ENCODE measurements at regions not wholly inside any gene's neighbourhood (a gene's known extent, or its start where the extent isn't known, plus 50 kb on each side); places are given as distances from the start of the nearest gene placed in this dataset.

- TF ChIP-seq, protein P1, sequence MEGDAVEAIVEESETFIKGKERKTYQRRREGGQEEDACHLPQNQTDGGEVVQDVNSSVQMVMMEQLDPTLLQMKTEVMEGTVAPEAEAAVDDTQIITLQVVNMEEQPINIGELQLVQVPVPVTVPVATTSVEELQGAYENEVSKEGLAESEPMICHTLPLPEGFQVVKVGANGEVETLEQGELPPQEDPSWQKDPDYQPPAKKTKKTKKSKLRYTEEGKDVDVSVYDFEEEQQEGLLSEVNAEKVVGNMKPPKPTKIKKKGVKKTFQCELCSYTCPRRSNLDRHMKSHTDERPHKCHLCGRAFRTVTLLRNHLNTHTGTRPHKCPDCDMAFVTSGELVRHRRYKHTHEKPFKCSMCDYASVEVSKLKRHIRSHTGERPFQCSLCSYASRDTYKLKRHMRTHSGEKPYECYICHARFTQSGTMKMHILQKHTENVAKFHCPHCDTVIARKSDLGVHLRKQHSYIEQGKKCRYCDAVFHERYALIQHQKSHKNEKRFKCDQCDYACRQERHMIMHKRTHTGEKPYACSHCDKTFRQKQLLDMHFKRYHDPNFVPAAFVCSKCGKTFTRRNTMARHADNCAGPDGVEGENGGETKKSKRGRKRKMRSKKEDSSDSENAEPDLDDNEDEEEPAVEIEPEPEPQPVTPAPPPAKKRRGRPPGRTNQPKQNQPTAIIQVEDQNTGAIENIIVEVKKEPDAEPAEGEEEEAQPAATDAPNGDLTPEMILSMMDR (conservative IDR thresholded peaks at IDR 0.05): no peak
- TF ChIP-seq EZH2 (IDR thresholded peaks at IDR 0.05; ENCODE audit: low read depth): no peak
These were observed 389.4 kb upstream of the GOT2 start for GRCh38 chr16:59123479-59123878.

Measured in PC-9 (cell line).